ENCODE measurements at regions not wholly inside any gene's neighbourhood (a gene's known extent, or its start where the extent isn't known, plus 50 kb on each side); places are given as distances from the start of the nearest gene placed in this dataset.

DNA sequence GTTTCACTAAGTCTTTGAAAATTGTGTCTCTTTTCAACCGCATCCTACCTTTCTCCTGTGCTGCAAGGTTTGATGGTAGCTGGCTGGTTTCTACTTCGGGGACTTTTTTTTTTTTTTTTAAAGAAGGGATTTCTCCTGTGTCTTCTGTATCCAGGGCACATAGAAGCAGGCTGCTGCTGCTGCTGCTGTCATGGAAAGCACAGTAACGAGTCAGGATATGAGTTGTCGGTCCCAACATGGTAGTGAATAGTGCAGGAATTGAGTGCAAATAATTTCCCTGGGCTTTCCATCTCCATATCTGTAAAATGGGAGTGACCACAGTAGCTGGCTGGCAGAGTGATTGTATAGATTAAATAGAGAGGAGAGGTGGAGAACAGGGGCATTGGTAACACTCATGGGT lies 118.3 kb upstream of the NAV2 start:
- Histone ChIP-seq H3K4me3 (ENCODE audit: low read depth, low read length, poor library complexity, severe bottlenecking) (no peak overlapping the region), H3K9me2 (ENCODE audit: low read depth, low read length) (no peaks in the 10 kb centered on the region), H3K79me2 (ENCODE audit: insufficient read depth, low read length) (no peaks in the 10 kb centered on the region), H3K4me2 (ENCODE audit: low read length) (no peak overlapping the region), H3K4me1 (ENCODE audit: insufficient read depth, low read length, severe bottlenecking) (no peaks in the 10 kb centered on the region), H3K36me3 (ENCODE audit: insufficient read depth, low read length) (no peaks in the 10 kb centered on the region), H3F3A (ENCODE audit: insufficient read depth, low read length) (no peaks in the 10 kb centered on the region), H3K9me3 (ENCODE audit: low read length) (no peaks in the 10 kb centered on the region), H4K20me1 (ENCODE audit: insufficient read depth, low read length) (no peaks in the 10 kb centered on the region), H3K27me3 (ENCODE audit: insufficient read depth, low read length) (no peaks in the 10 kb centered on the region), H3K27ac (ENCODE audit: low read depth, low read length, poor library complexity, severe bottlenecking) (no peak overlapping the region), H2AFZ (ENCODE audit: low read length) (no peak overlapping the region), H3K9ac (ENCODE audit: low read length) (no peak overlapping the region)
- TF ChIP-seq, protein P1, sequence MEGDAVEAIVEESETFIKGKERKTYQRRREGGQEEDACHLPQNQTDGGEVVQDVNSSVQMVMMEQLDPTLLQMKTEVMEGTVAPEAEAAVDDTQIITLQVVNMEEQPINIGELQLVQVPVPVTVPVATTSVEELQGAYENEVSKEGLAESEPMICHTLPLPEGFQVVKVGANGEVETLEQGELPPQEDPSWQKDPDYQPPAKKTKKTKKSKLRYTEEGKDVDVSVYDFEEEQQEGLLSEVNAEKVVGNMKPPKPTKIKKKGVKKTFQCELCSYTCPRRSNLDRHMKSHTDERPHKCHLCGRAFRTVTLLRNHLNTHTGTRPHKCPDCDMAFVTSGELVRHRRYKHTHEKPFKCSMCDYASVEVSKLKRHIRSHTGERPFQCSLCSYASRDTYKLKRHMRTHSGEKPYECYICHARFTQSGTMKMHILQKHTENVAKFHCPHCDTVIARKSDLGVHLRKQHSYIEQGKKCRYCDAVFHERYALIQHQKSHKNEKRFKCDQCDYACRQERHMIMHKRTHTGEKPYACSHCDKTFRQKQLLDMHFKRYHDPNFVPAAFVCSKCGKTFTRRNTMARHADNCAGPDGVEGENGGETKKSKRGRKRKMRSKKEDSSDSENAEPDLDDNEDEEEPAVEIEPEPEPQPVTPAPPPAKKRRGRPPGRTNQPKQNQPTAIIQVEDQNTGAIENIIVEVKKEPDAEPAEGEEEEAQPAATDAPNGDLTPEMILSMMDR (IDR thresholded peaks at IDR 0.05; ENCODE audit: low read length): no peak
- TF ChIP-seq EZH2 (IDR thresholded peaks at IDR 0.05; ENCODE audit: borderline replicate concordance, low read length): no peak

GRCh38 chr11:19592842-19593241 lies 119.8 kb upstream of the NAV2 start:
- Histone ChIP-seq H3K79me2 (ENCODE audit: insufficient read depth, low read length) (no peaks in the 10 kb centered on the region), H3K9me2 (ENCODE audit: low read depth, low read length) (no peaks in the 10 kb centered on the region), H3K36me3 (ENCODE audit: insufficient read depth, low read length) (no peaks in the 10 kb centered on the region), H3K9me3 (ENCODE audit: low read length) (no peaks in the 10 kb centered on the region), H3K4me2 (ENCODE audit: low read length) (no peak overlapping the region), H3K27ac (ENCODE audit: low read depth, low read length, poor library complexity, severe bottlenecking) (no peak overlapping the region), H3K4me1 (ENCODE audit: insufficient read depth, low read length, severe bottlenecking) (no peaks in the 10 kb centered on the region), H3F3A (ENCODE audit: insufficient read depth, low read length) (no peaks in the 10 kb centered on the region), H3K9ac (ENCODE audit: low read length) (no peak overlapping the region), H3K4me3 (ENCODE audit: low read depth, low read length, poor library complexity, severe bottlenecking) (no peak overlapping the region), H3K27me3 (ENCODE audit: insufficient read depth, low read length) (no peaks in the 10 kb centered on the region), H2AFZ (ENCODE audit: low read length) (no peak overlapping the region), H4K20me1 (ENCODE audit: insufficient read depth, low read length) (no peaks in the 10 kb centered on the region)
- TF ChIP-seq EZH2 (IDR thresholded peaks at IDR 0.05; ENCODE audit: borderline replicate concordance, low read length): no peak
- TF ChIP-seq, protein P1 (IDR thresholded peaks at IDR 0.05; ENCODE audit: low read length): no peak

GRCh38 chr11:19589567-19590260 lies 122.9 kb upstream of the NAV2 start:
- H3K9ac ChIP-seq (ENCODE audit: low read length): no peak overlapping the region
- no peaks in the 10 kb centered on the region for H3K79me2 ChIP-seq (ENCODE audit: insufficient read depth, low read length)
- no peak overlapping the region for H3K27ac ChIP-seq (ENCODE audit: low read depth, low read length, poor library complexity, severe bottlenecking)
- TF ChIP-seq EZH2 (IDR thresholded peaks at IDR 0.05; ENCODE audit: borderline replicate concordance, low read length): no peak
- TF ChIP-seq, protein P1 (IDR thresholded peaks at IDR 0.05; ENCODE audit: low read length): no peak
- no peak overlapping the region for H2AFZ ChIP-seq (ENCODE audit: low read length)
- no peaks in the 10 kb centered on the region for H3K36me3 ChIP-seq (ENCODE audit: insufficient read depth, low read length)
- no peak overlapping the region for H3K4me2 ChIP-seq (ENCODE audit: low read length)
- H3K27me3 ChIP-seq (ENCODE audit: insufficient read depth, low read length): no peaks in the 10 kb centered on the region
- H3F3A ChIP-seq (ENCODE audit: insufficient read depth, low read length): no peaks in the 10 kb centered on the region
- H3K4me3 ChIP-seq (ENCODE audit: low read depth, low read length, poor library complexity, severe bottlenecking): no peak overlapping the region
- no peaks in the 10 kb centered on the region for H3K4me1 ChIP-seq (ENCODE audit: insufficient read depth, low read length, severe bottlenecking)
- no peaks in the 10 kb centered on the region for H3K9me3 ChIP-seq (ENCODE audit: low read length)
- no peaks in the 10 kb centered on the region for H3K9me2 ChIP-seq (ENCODE audit: low read depth, low read length)
- no peaks in the 10 kb centered on the region for H4K20me1 ChIP-seq (ENCODE audit: insufficient read depth, low read length)

Measured in OCI-LY1 (cell line).